MCF 10A (cell line): ENCODE measurements at regions not wholly inside any gene's neighbourhood (a gene's known extent, or its start where the extent isn't known, plus 50 kb on each side); places are given as distances from the start of the nearest gene placed in this dataset.

Source experiments
- BruUV-seq: library from RNA; stranded (reverse); fragments of 400-500 nt; replicated peaks from 2 replicates; lab custom pipeline; 2021; lab: Mats Ljungman, UMichigan
- CTCF ChIA-PET: fragments of 300-600 bp; sonication (Branson Sonifier 250); formaldehyde crosslinking; extraction: SDS; loops from one replicate; lab custom pipeline; 2021; ENCODE audit warnings: antibody characterized with exemption, inconsistent platforms; lab: Yijun Ruan, JAX
- POLR2A ChIA-PET: fragments of 300-600, 350-650 bp; sonication (Branson Sonifier 250); formaldehyde crosslinking; extraction: SDS; loops from one replicate; lab custom pipeline; 2020; ENCODE audit warnings: antibody characterized with exemption, inconsistent platforms; lab: Yijun Ruan, JAX
- DNase-seq: peaks from one replicate; pipeline ENCODE4 v3.0.0-alpha.2; 2018; ENCODE audit not compliant: unreplicated experiment
- H3K27ac Mint-ChIP-seq: one replicate; pipeline ENCODE4 v1.8.0; 2022; ENCODE audit warnings: mild to moderate bottlenecking, low read depth, mixed read lengths; ENCODE audit not compliant: unreplicated experiment
- H3K27me3 Mint-ChIP-seq: one replicate; pipeline ENCODE4 v1.8.0; 2022; ENCODE audit warnings: mixed read lengths; ENCODE audit not compliant: insufficient read depth, unreplicated experiment
- H3K36me3 Mint-ChIP-seq: one replicate; pipeline ENCODE4 v1.8.0; 2022; ENCODE audit warnings: mild to moderate bottlenecking, moderate library complexity, mixed read lengths; ENCODE audit not compliant: insufficient read depth, unreplicated experiment
- H3K4me1 Mint-ChIP-seq: one replicate; pipeline ENCODE4 v1.8.0; 2022; ENCODE audit warnings: mixed read lengths; ENCODE audit not compliant: insufficient read depth, unreplicated experiment
- H3K4me3 Mint-ChIP-seq: one replicate; pipeline ENCODE4 v1.8.0; 2022; ENCODE audit warnings: mild to moderate bottlenecking, moderate library complexity, mixed read lengths; ENCODE audit not compliant: unreplicated experiment
- H3K9me3 Mint-ChIP-seq: one replicate; pipeline ENCODE4 v1.8.0; 2022; ENCODE audit warnings: mixed read lengths; ENCODE audit not compliant: unreplicated experiment
- CTCF ChIP-seq: fragments of 200-600 bp; IDR thresholded peaks from one replicate; pipeline ENCODE4 v1.8.0; 2022; ENCODE audit warnings: antibody characterized with exemption, mild to moderate bottlenecking; ENCODE audit not compliant: unreplicated experiment
- intact Hi-C: fragments of 100-400 bp; cut with micrococcal nuclease; formaldehyde crosslinking; loops from 2 replicates; pipeline ENCODE4 v1.14.1; 2022

DNA sequence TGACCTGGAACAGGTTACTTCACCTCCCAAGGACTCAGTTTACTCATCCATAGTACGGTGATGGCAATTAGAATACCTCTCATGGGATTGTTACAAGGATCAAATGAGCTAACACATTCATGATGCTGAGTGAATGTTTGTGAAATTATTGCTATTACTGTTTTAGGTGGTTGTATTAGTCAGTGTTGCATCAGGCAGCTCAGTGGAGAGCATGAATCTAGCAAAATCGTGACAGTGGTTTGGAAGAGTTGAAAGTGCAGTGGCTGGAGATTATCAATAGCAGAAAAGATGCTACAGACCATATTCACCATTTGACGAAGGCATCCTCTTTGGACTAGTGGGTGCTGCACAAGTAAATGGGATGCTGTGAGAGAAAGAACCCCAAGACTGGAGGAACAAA is 50.4 kb upstream of the CTNNBL1 start:
- Mint-ChIP-seq H3K27me3 (peaks cover 63% of the 10 kb centered on the region), H3K36me3 (no peaks in the 10 kb centered on the region), H3K27ac (no peak overlapping the region), H3K9me3 (no peaks in the 10 kb centered on the region), H3K4me1 (peaks cover 8% of the 10 kb centered on the region), H3K4me3 (no peak overlapping the region)
- DNase-seq = no peak
- ChIA-PET POLR2A (interaction anchor here (1.0 kb wide), 1 partner anchor 15 kb away, joined by 3 read pairs; no protein-coding TSS in a partner anchor), CTCF (no interaction called here)
- no peak for TF ChIP-seq CTCF
- no TSS peak for BruUV-seq
- intact Hi-C loops = no loop called here

GRCh38 chr20:37642246-37642645 is 51.6 kb upstream of the CTNNBL1 start:
- H3K9me3 Mint-ChIP-seq = no peaks in the 10 kb centered on the region
- no TSS peak for BruUV-seq
- peaks cover 63% of the 10 kb centered on the region for H3K27me3 Mint-ChIP-seq
- DNase-seq = no peak
- ChIA-PET POLR2A (no interaction called here), CTCF (interaction anchor here (0.7 kb wide), 1 partner anchor 392 kb away, joined by 3 read pairs; the partner anchor contains the start of gene RPRD1B)
- H3K4me1 Mint-ChIP-seq = peaks cover 8% of the 10 kb centered on the region
- intact Hi-C loops = no loop called here
- no peak overlapping the region for H3K4me3 Mint-ChIP-seq
- no peaks in the 10 kb centered on the region for H3K36me3 Mint-ChIP-seq
- no peak for TF ChIP-seq CTCF
- no peak overlapping the region for H3K27ac Mint-ChIP-seq

DNA sequence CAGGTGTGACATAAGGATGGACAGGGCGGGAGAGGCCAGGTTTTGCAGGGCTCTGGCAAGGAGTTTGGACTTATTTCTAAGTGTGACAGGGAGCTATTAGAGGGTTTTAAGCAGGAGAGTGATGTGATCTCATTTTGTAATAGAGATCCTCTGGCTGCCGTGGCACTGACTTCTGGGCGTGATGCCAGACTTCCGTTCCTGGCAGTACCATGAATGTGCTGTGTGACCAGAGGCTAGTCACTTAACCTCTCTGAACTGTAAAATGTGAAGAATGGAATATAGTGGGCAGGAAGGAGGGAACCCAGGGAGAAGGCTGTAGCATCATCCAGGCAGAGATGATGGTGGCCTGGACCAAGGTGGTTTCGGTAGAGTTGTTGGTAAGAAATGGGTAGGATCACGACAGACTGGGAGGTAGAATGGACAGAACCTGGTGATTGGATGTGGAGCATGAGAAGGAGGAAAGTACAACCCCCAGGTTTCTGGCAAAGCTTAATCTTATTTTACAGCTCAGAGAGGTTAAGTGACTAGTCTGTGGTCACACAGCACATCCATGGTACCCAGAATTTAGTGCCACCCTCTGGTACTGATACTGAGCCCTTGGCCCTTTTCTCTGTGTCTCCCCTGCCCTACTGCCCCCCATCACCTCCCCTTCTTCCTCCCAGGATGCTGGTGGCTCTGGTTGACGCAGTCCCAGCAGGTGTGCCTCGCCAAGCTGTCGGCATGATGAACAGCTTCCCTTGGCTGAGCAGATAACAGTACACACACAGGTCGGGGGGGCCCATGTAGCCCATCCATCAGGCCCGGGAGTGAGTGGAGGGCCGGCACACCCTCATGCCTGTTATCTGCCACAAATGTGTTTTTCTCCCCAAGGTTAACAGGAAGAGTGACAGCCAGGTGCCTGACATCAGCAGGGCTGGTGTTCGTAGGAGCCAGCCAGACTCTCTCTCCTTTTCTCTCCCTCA is 52.9 kb upstream of the CTNNBL1 start:
- CTCF ChIA-PET = no interaction called here
- Mint-ChIP-seq H3K4me1 (peaks cover 8% of the 10 kb centered on the region), H3K9me3 (peaks cover 4% of the 10 kb centered on the region), H3K4me3 (no peak overlapping the region), H3K27me3 (peaks cover 70% of the 10 kb centered on the region), H3K36me3 (no peaks in the 10 kb centered on the region), H3K27ac (no peak overlapping the region)
- intact Hi-C loops = no loop called here
- BruUV-seq = no TSS peak
- DNase-seq = peak; percentile 55
- POLR2A ChIA-PET = interaction anchor here (0.7 kb wide), 1 partner anchor 63 kb away, joined by 3 read pairs; no protein-coding TSS in a partner anchor
- TF ChIP-seq CTCF = no peak

- H3K27me3 Mint-ChIP-seq = peaks cover 68% of the 10 kb centered on the region
- peaks cover 8% of the 10 kb centered on the region for H3K4me1 Mint-ChIP-seq
- BruUV-seq = no TSS peak
- no peak for TF ChIP-seq CTCF
- no peak for DNase-seq
- H3K9me3 Mint-ChIP-seq = peaks cover 10% of the 10 kb centered on the region
- no peak overlapping the region for H3K27ac Mint-ChIP-seq
- H3K4me3 Mint-ChIP-seq = no peak overlapping the region
- ChIA-PET POLR2A (no interaction called here), CTCF (no interaction called here)
- no peaks in the 10 kb centered on the region for H3K36me3 Mint-ChIP-seq
- intact Hi-C loops = no loop called here
Observed at GRCh38 chr20:37638527-37638926, 55.3 kb upstream of the CTNNBL1 start.
